Endothelial cell of umbilical vein (primary cell): ENCODE measurements at regions not wholly inside any gene's neighbourhood (a gene's known extent, or its start where the extent isn't known, plus 50 kb on each side); places are given as distances from the start of the nearest gene placed in this dataset.

Source experiments
- BruUV-seq: library from RNA; stranded (reverse); fragments of 400-500 nt; replicated peaks from 2 replicates; lab custom pipeline; 2021; lab: Mats Ljungman, UMichigan
- CTCF ChIA-PET: fragments of 300-600, 350-600 bp; sonication (Branson Sonifier 250); formaldehyde crosslinking; loops from one replicate; lab custom pipeline; 2021; ENCODE audit warnings: antibody characterized with exemption, inconsistent platforms; lab: Charles Lee
- POLR2A ChIA-PET: fragments of 300-600, 350-600 bp; sonication (Branson Sonifier 250); formaldehyde crosslinking; loops from one replicate; lab custom pipeline; 2021; ENCODE audit warnings: antibody characterized with exemption, inconsistent platforms; lab: Charles Lee
- DNase-seq: peaks from one replicate; pipeline ENCODE4 v3.0.0-alpha.2; 2011; ENCODE audit warnings: low read depth, low spot score
- FAIRE-seq: peaks from 2 replicates; lab custom pipeline; 2011; peaks lifted over from hg19 to GRCh38; lab: Jason Lieb, UNC
- H2AFZ ChIP-seq: 2 replicates; pipeline ENCODE4 v1.6.0; 2012; ENCODE audit warnings: low read depth, low read length, control low read depth, inconsistent platforms
- H3K27ac ChIP-seq: 2 replicates; pipeline ENCODE4 v1.5.1; 2011; ENCODE audit warnings: low read depth, mild to moderate bottlenecking, control low read depth, low read length, moderate library complexity; ENCODE audit not compliant: insufficient read depth
- H3K27me3 ChIP-seq, 2 experiments: 2 replicates each; pipeline versions ENCODE4 v1.6.0 to v1.6.1; 2011; ENCODE audit warnings: low read length in 2 of 2, mixed read lengths in 1 of 2; ENCODE audit not compliant: control insufficient read depth in 2 of 2, insufficient read depth in 2 of 2
- H3K36me3 ChIP-seq, 2 experiments: 2 replicates in 1 of 2; 3 replicates in 1 of 2; pipeline ENCODE4 v1.5.1; 2011; ENCODE audit warnings: low read length in 2 of 2, mild to moderate bottlenecking in 1 of 2, moderate library complexity in 1 of 2; ENCODE audit not compliant: control insufficient read depth in 2 of 2, insufficient read depth in 2 of 2; ENCODE audit errors: extremely low read depth in 1 of 2
- H3K4me1 ChIP-seq: 3 replicates; pipeline ENCODE4 v1.5.1; 2011; ENCODE audit warnings: mild to moderate bottlenecking, low read length; ENCODE audit not compliant: control insufficient read depth, insufficient read depth; ENCODE audit errors: extremely low read depth
- H3K4me2 ChIP-seq: 2 replicates; pipeline ENCODE4 v1.6.1; 2011; ENCODE audit warnings: low read length, control low read depth, mixed read lengths; ENCODE audit not compliant: insufficient read depth
- H3K4me3 ChIP-seq, 3 experiments: fragments of 200-600 bp in 1 of 3; sonication (generic), shearing (Covaris generic) in 1 of 3; replicated peaks in 1 of 3; 2 replicates each; pipeline ENCODE4 v1.5.1; 2011 to 2016; ENCODE audit warnings: control low read depth in 3 of 3, low read length in 3 of 3, mild to moderate bottlenecking in 2 of 3, inconsistent platforms in 1 of 3, low read depth in 1 of 3, moderate library complexity in 1 of 3; ENCODE audit not compliant: insufficient read depth in 1 of 3
- H3K79me2 ChIP-seq: 2 replicates; pipeline ENCODE4 v1.6.0; 2012; ENCODE audit warnings: low read length, inconsistent platforms; ENCODE audit not compliant: control insufficient read depth, insufficient read depth
- H3K9ac ChIP-seq: replicated peaks from 2 replicates; pipeline ENCODE3; 2011; ENCODE audit warnings: low read length, control low read depth; ENCODE audit not compliant: insufficient read depth; ENCODE audit errors: extremely low read depth
- H3K9me1 ChIP-seq: replicated peaks from 3 replicates; pipeline ENCODE4 v1.6.0; 2011; ENCODE audit warnings: mild to moderate bottlenecking, low read length; ENCODE audit not compliant: control insufficient read depth, insufficient read depth; ENCODE audit errors: extremely low read depth
- H3K9me3 ChIP-seq: replicated peaks from 2 replicates; pipeline ENCODE4 v1.5.1; 2012; ENCODE audit warnings: low read length, inconsistent platforms; ENCODE audit not compliant: control insufficient read depth, insufficient read depth
- H4K20me1 ChIP-seq: replicated peaks from 2 replicates; pipeline ENCODE3; 2011; ENCODE audit warnings: mild to moderate bottlenecking, low read length; ENCODE audit not compliant: control insufficient read depth, insufficient read depth; ENCODE audit errors: extremely low read depth
- FOS ChIP-seq: IDR thresholded peaks from 2 replicates; pipeline ENCODE4 v1.6.1; 2011; ENCODE audit warnings: mild to moderate bottlenecking, low read length, moderate library complexity, borderline replicate concordance; ENCODE audit not compliant: insufficient read depth
- GATA2 ChIP-seq: IDR thresholded peaks from 2 replicates; pipeline ENCODE4 v1.7.0; 2011; ENCODE audit warnings: low read depth, mild to moderate bottlenecking, moderate library complexity, mixed read lengths, low read length; ENCODE audit not compliant: insufficient read length, insufficient read depth
- MYC ChIP-seq: IDR thresholded peaks from one replicate; pipeline ENCODE4 v1.6.1; 2011; ENCODE audit warnings: mild to moderate bottlenecking, low read depth, low read length
- POLR2A ChIP-seq: IDR thresholded peaks from 2 replicates; pipeline ENCODE4 v1.6.1; 2012; ENCODE audit warnings: low read depth, mild to moderate bottlenecking, control low read depth, low read length
- POLR2AphosphoS5 ChIP-seq: IDR thresholded peaks from 2 replicates; pipeline ENCODE4 v1.6.1; 2012; ENCODE audit warnings: low read depth, mild to moderate bottlenecking, control low read depth, low read length, moderate library complexity; ENCODE audit not compliant: insufficient read depth
- dilution Hi-C: fragments of 300-500 bp; cut with MboI; formaldehyde crosslinking; loops from one replicate; pipeline ENCODE4 v1.15.0; 2019; ENCODE audit warnings: low sequenced_read_pairs; ENCODE audit not compliant: extremely low pct_ligation_motif_present
- intact Hi-C: fragments of 100-400 bp; cut with micrococcal nuclease; formaldehyde crosslinking; loops from one replicate; pipeline ENCODE4 v1.10.0; 2022

GRCh38 chr4:62204136-62204535 is 1004.0 kb downstream of the ADGRL3 start:
- dilution Hi-C loops (no loop called here), intact Hi-C loops (no loop called here)
- DNase-seq (no peak), FAIRE-seq (no peak)
- Histone ChIP-seq H3K4me3 (no peak overlapping the region), H3K4me1 (no peaks in the 10 kb centered on the region), H3K9me1 (no peaks in the 10 kb centered on the region), H2AFZ (no peak overlapping the region), H4K20me1 (no peaks in the 10 kb centered on the region), H3K4me2 (no peak overlapping the region), H3K27ac (no peak overlapping the region), H3K9me3 (no peaks in the 10 kb centered on the region), H3K79me2 (no peaks in the 10 kb centered on the region), H3K36me3 (no peaks in the 10 kb centered on the region), H3K27me3 (no peaks in the 10 kb centered on the region), H3K9ac (no peak overlapping the region)
- ChIA-PET CTCF (no interaction called here), POLR2A (no interaction called here)
- BruUV-seq = no TSS peak
- TF ChIP-seq FOS (no peak), GATA2 (no peak), POLR2A (no peak), POLR2AphosphoS5 (no peak)

GRCh38 chr4:62199291-62199810 is 999.2 kb downstream of the ADGRL3 start:
- FAIRE-seq = no peak
- Histone ChIP-seq H3K9me3 (no peaks in the 10 kb centered on the region), H3K27ac (no peak overlapping the region), H3K36me3 (no peaks in the 10 kb centered on the region), H4K20me1 (no peaks in the 10 kb centered on the region), H3K4me1 (no peaks in the 10 kb centered on the region), H3K9ac (no peak overlapping the region), H3K9me1 (no peaks in the 10 kb centered on the region), H3K79me2 (no peaks in the 10 kb centered on the region), H3K27me3 (no peaks in the 10 kb centered on the region), H3K4me3 (no peak overlapping the region), H3K4me2 (no peak overlapping the region), H2AFZ (no peak overlapping the region)
- intact Hi-C loops = no loop called here
- no TSS peak for BruUV-seq
- TF ChIP-seq MYC (no peak), POLR2AphosphoS5 (no peak), GATA2 (no peak)
- no peak for DNase-seq
- dilution Hi-C loops = no loop called here
- CTCF ChIA-PET = interaction anchor here (1.0 kb wide), 1 partner anchor 10 kb away, joined by 3 read pairs; no protein-coding TSS in a partner anchor
- POLR2A ChIA-PET = no interaction called here
